ENCODE measurements at regions not wholly inside any gene's neighbourhood (a gene's known extent, or its start where the extent isn't known, plus 50 kb on each side); places are given as distances from the start of the nearest gene placed in this dataset.

GRCh38 chr2:122166820-122167219, 411.4 kb downstream of the TSN start:
- ATAC-seq, result no peak
- H3K27me3 ChIP-seq (ENCODE audit: insufficient read depth in 3 of 3, low read length in 2 of 3), result peaks cover 0 to 2% (median 0%) of the 10 kb centered on the region in 3 donors
- TF ChIP-seq CTCF (IDR thresholded peaks at IDR 0.05), result no peak
- no peak overlapping the region for H3K27ac ChIP-seq
- 76 to 83% (median 78%) methylated on average over 5 of the region's 5 CpGs for WGBS, 3 donors
- no peak overlapping the region for H3K4me3 ChIP-seq
- DNase-seq, result no peak
- no peaks in the 10 kb centered on the region for H3K36me3 ChIP-seq (ENCODE audit: insufficient read depth in 1 of 2, low read depth in 1 of 2)
- no peaks in the 10 kb centered on the region for H3K4me1 ChIP-seq
- no peaks in the 10 kb centered on the region for H3K9me3 ChIP-seq
- intact Hi-C loops (cut with DNase I), result no loop called here

GRCh38 chr2:122167515-122167914, 412.1 kb downstream of the TSN start:
- Histone ChIP-seq H3K4me1 (no peaks in the 10 kb centered on the region), H3K36me3 (ENCODE audit: insufficient read depth in 1 of 2, low read depth in 1 of 2) (no peaks in the 10 kb centered on the region), H3K27ac (no peak overlapping the region), H3K27me3 (ENCODE audit: insufficient read depth in 3 of 3, low read length in 2 of 3) (peaks cover 0 to 2% (median 0%) of the 10 kb centered on the region in 3 donors), H3K9me3 (no peaks in the 10 kb centered on the region), H3K4me3 (no peak overlapping the region)
- intact Hi-C loops (cut with DNase I), result no loop called here
- DNase-seq (no peak), ATAC-seq (no peak)
- 69 to 75% (median 75%) methylated on average over 8 of the region's 8 CpGs for WGBS, 3 donors
- no peak for TF ChIP-seq CTCF (IDR thresholded peaks at IDR 0.05)

- no peaks in the 10 kb centered on the region for H3K4me1 ChIP-seq
- no peaks in the 10 kb centered on the region for H3K9me3 ChIP-seq
- H3K27me3 ChIP-seq (ENCODE audit: insufficient read depth in 3 of 3, low read length in 2 of 3), result peaks cover 0 to 2% (median 0%) of the 10 kb centered on the region in 3 donors
- H3K4me3 ChIP-seq, result no peak overlapping the region
- no peaks in the 10 kb centered on the region for H3K36me3 ChIP-seq (ENCODE audit: insufficient read depth in 1 of 2, low read depth in 1 of 2)
- WGBS, 3 donors, result 69 to 72% (median 70%) methylated on average over 3 of the region's 3 CpGs
- no peak for TF ChIP-seq CTCF (IDR thresholded peaks at IDR 0.05)
- no peak for ATAC-seq
- DNase-seq, result no peak
- H3K27ac ChIP-seq, result no peak overlapping the region
- intact Hi-C loops (cut with DNase I), result no loop called here
Observed at GRCh38 chr2:122168799-122169198, 413.3 kb downstream of the TSN start.

- Histone ChIP-seq H3K27me3 (ENCODE audit: insufficient read depth in 3 of 3, low read length in 2 of 3) (no peaks in the 10 kb centered on the region), H3K36me3 (ENCODE audit: insufficient read depth in 1 of 2, low read depth in 1 of 2) (no peaks in the 10 kb centered on the region), H3K4me1 (no peaks in the 10 kb centered on the region), H3K9me3 (no peaks in the 10 kb centered on the region), H3K4me3 (no peak overlapping the region), H3K27ac (no peak overlapping the region)
- intact Hi-C loops (cut with DNase I), result no loop called here
- no peak for TF ChIP-seq CTCF (IDR thresholded peaks at IDR 0.05)
- DNase-seq (no peak), ATAC-seq (no peak)
- 91 to 96% (median 94%) methylated on average over 2 of the region's 2 CpGs for WGBS, 3 donors
Observed at GRCh38 chr2:122172812-122173211, 417.4 kb downstream of the TSN start.

- 85 to 93% (median 89%) methylated on average over 6 of the region's 6 CpGs for WGBS, 3 donors
- H3K9me3 ChIP-seq, result no peaks in the 10 kb centered on the region
Observed at GRCh38 chr2:122174061-122174460, 418.6 kb downstream of the TSN start.

More at GRCh38 chr2:122174061-122174460, 418.6 kb downstream of the TSN start:
- ATAC-seq (no peak), DNase-seq (no peak)
- Histone ChIP-seq H3K27me3 (ENCODE audit: insufficient read depth in 3 of 3, low read length in 2 of 3) (no peaks in the 10 kb centered on the region), H3K4me1 (no peaks in the 10 kb centered on the region), H3K36me3 (ENCODE audit: insufficient read depth in 1 of 2, low read depth in 1 of 2) (no peaks in the 10 kb centered on the region), H3K27ac (no peak overlapping the region), H3K4me3 (no peak overlapping the region)
- TF ChIP-seq CTCF (IDR thresholded peaks at IDR 0.05), result no peak
- intact Hi-C loops (cut with DNase I), result no loop called here
